Central memory CD4-positive, alpha-beta T cell (primary cell): ENCODE measurements at regions not wholly inside any gene's neighbourhood (a gene's known extent, or its start where the extent isn't known, plus 50 kb on each side); places are given as distances from the start of the nearest gene placed in this dataset.
A peak's percentile ranks its signal among the peaks of the same experiment; 100 is the strongest.

Experiments
- DNase-seq: peaks from one replicate; pipeline ENCODE4 v3.0.0; 2022

- DNase-seq = no peak
Measured at GRCh38 chr3:68049776-68050175, 395.4 kb upstream of the SUCLG2 start.

GRCh38 chr3:68045976-68046375 lies 391.6 kb upstream of the SUCLG2 start:
- DNase-seq = no peak

- no peak for DNase-seq
Measured at GRCh38 chr3:68033867-68034266, 379.5 kb upstream of the SUCLG2 start.

- DNase-seq = no peak
Measured at GRCh38 chr3:68032209-68032608, 377.8 kb upstream of the SUCLG2 start.

- no peak for DNase-seq
Measured at GRCh38 chr3:68025189-68025588, 370.8 kb upstream of the SUCLG2 start.

GRCh38 chr3:68019876-68020275 lies 365.5 kb upstream of the SUCLG2 start:
- no peak for DNase-seq

- no peak for DNase-seq
Measured at GRCh38 chr3:68018275-68018674, 363.9 kb upstream of the SUCLG2 start.

- DNase-seq = no peak
Measured at GRCh38 chr3:68017069-68017468, 362.7 kb upstream of the SUCLG2 start.

GRCh38 chr3:68009900-68010299 lies 355.5 kb upstream of the SUCLG2 start:
- DNase-seq = no peak

GRCh38 chr3:68007621-68008226 lies 353.3 kb upstream of the SUCLG2 start:
- DNase-seq = peak; percentile 23

GRCh38 chr3:68006646-68007045 lies 352.2 kb upstream of the SUCLG2 start:
- DNase-seq = no peak

- no peak for DNase-seq
Measured at GRCh38 chr3:68004091-68004490, 349.7 kb upstream of the SUCLG2 start.

GRCh38 chr3:67998281-67998680 lies 343.9 kb upstream of the SUCLG2 start:
- no peak for DNase-seq

GRCh38 chr3:67995206-67995605 lies 340.8 kb upstream of the SUCLG2 start:
- DNase-seq = no peak

GRCh38 chr3:67986706-67987105 lies 332.3 kb upstream of the SUCLG2 start:
- no peak for DNase-seq

- DNase-seq = no peak
Measured at GRCh38 chr3:67983166-67983565, 328.8 kb upstream of the SUCLG2 start.

- no peak for DNase-seq
Measured at GRCh38 chr3:67981077-67981476, 326.7 kb upstream of the SUCLG2 start.

- no peak for DNase-seq
Measured at GRCh38 chr3:67979342-67979741, 324.9 kb upstream of the SUCLG2 start.

- DNase-seq = no peak
Measured at GRCh38 chr3:67977762-67978161, 323.4 kb upstream of the SUCLG2 start.

- no peak for DNase-seq
Measured at GRCh38 chr3:67976663-67977062, 322.3 kb upstream of the SUCLG2 start.

- DNase-seq = no peak
Measured at GRCh38 chr3:67964596-67964995, 310.2 kb upstream of the SUCLG2 start.

- no peak for DNase-seq
Measured at GRCh38 chr3:67957268-67957667, 302.9 kb upstream of the SUCLG2 start.

GRCh38 chr3:67947808-67948508 lies 293.5 kb upstream of the SUCLG2 start:
- DNase-seq = peak; percentile 77

- DNase-seq = no peak
Measured at GRCh38 chr3:67946436-67946835, 292.0 kb upstream of the SUCLG2 start.

GRCh38 chr3:67943546-67943945 lies 289.1 kb upstream of the SUCLG2 start:
- DNase-seq = no peak
